ENCODE measurements at regions not wholly inside any gene's neighbourhood (a gene's known extent, or its start where the extent isn't known, plus 50 kb on each side); places are given as distances from the start of the nearest gene placed in this dataset.

GRCh38 chr11:16528639-16529038 is 172.3 kb upstream of the SOX6 start:
- TF ChIP-seq CTCF (IDR thresholded peaks at IDR 0.05) (no peak), POLR2A (IDR thresholded peaks at IDR 0.05) (no peak)
